HG03571 (cell line): ENCODE measurements at regions not wholly inside any gene's neighbourhood (a gene's known extent, or its start where the extent isn't known, plus 50 kb on each side); places are given as distances from the start of the nearest gene placed in this dataset.

Experiments
- ATAC-seq: cut with Tn5 transposase; IDR thresholded peaks from one replicate; pipeline ENCODE4 v1.9.1; 2021; ENCODE audit not compliant: unreplicated experiment

GRCh38 chr2:151087377-151087776 lies 174.3 kb downstream of the RBM43 start:
- ATAC-seq = no peak

- ATAC-seq = no peak
Observed at GRCh38 chr2:151085181-151085611, 176.5 kb downstream of the RBM43 start.

- no peak for ATAC-seq
Observed at GRCh38 chr2:151083856-151084795, 177.5 kb downstream of the RBM43 start.

GRCh38 chr2:151078889-151079288 lies 182.8 kb downstream of the RBM43 start:
- ATAC-seq = no peak

- no peak for ATAC-seq
Observed at GRCh38 chr2:151071906-151072305, 189.8 kb downstream of the RBM43 start.

GRCh38 chr2:151071382-151071781 lies 190.3 kb downstream of the RBM43 start:
- no peak for ATAC-seq

GRCh38 chr2:151070253-151070652 lies 191.4 kb downstream of the RBM43 start:
- ATAC-seq = no peak

GRCh38 chr2:151067658-151068369 lies 193.8 kb downstream of the RBM43 start:
- ATAC-seq = no peak

GRCh38 chr2:151063271-151063670 lies 198.4 kb downstream of the RBM43 start:
- no peak for ATAC-seq

GRCh38 chr2:151060287-151060686 lies 201.4 kb downstream of the RBM43 start:
- ATAC-seq = no peak

- no peak for ATAC-seq
Observed at GRCh38 chr2:151056870-151057269, 204.8 kb downstream of the RBM43 start.

- ATAC-seq = no peak
Observed at GRCh38 chr2:151053661-151053990, 208.0 kb downstream of the RBM43 start.

GRCh38 chr2:151052850-151053660 lies 208.6 kb downstream of the RBM43 start:
- no peak for ATAC-seq

- ATAC-seq = peak; percentile 93
Observed at GRCh38 chr2:151051574-151052220, 210.0 kb downstream of the RBM43 start.

GRCh38 chr2:151049746-151050145 lies 211.9 kb downstream of the RBM43 start:
- no peak for ATAC-seq

- no peak for ATAC-seq
Observed at GRCh38 chr2:151048331-151049054, 213.2 kb downstream of the RBM43 start.

- no peak for ATAC-seq
Observed at GRCh38 chr2:151043484-151043883, 218.2 kb downstream of the RBM43 start.

- no peak for ATAC-seq
Observed at GRCh38 chr2:151042964-151043363, 218.7 kb downstream of the RBM43 start.

- ATAC-seq = no peak
Observed at GRCh38 chr2:151040039-151040438, 221.6 kb downstream of the RBM43 start.

GRCh38 chr2:151038516-151038915 lies 223.1 kb downstream of the RBM43 start:
- ATAC-seq = no peak
